ENCODE measurements at regions not wholly inside any gene's neighbourhood (a gene's known extent, or its start where the extent isn't known, plus 50 kb on each side); places are given as distances from the start of the nearest gene placed in this dataset.

DNA sequence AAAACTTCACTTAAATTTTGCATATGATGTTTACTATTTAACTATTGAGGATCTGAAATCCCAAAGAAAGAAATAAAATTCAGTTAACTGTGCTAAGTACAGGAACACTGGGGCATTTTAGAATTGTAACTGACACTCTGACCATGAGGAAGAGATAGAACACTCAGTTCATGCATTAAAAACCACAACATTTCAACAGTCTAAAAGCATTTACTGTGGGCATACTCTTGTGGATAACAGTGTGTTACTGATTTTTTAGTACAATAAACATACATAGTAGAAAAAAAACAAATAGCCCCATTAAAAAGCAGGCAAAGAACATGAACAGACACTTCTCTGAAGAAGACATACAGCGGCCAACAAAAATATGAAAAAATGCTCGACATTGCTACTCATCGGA is 1122.7 kb upstream of the PIK3C3 start:
- no peaks in the 10 kb centered on the region for H3K36me3 ChIP-seq (ENCODE audit: control insufficient read depth, insufficient read depth, low read length)
- TF ChIP-seq, protein P1, sequence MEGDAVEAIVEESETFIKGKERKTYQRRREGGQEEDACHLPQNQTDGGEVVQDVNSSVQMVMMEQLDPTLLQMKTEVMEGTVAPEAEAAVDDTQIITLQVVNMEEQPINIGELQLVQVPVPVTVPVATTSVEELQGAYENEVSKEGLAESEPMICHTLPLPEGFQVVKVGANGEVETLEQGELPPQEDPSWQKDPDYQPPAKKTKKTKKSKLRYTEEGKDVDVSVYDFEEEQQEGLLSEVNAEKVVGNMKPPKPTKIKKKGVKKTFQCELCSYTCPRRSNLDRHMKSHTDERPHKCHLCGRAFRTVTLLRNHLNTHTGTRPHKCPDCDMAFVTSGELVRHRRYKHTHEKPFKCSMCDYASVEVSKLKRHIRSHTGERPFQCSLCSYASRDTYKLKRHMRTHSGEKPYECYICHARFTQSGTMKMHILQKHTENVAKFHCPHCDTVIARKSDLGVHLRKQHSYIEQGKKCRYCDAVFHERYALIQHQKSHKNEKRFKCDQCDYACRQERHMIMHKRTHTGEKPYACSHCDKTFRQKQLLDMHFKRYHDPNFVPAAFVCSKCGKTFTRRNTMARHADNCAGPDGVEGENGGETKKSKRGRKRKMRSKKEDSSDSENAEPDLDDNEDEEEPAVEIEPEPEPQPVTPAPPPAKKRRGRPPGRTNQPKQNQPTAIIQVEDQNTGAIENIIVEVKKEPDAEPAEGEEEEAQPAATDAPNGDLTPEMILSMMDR (IDR thresholded peaks at IDR 0.05; ENCODE audit: insufficient read depth, low read length, poor library complexity, severe bottlenecking), result no peak
- no peaks in the 10 kb centered on the region for H3K27me3 ChIP-seq (replicated peaks; ENCODE audit: control insufficient read depth, insufficient read depth, low read length)
- no peak for DNase-seq (ENCODE audit: extremely low read depth, insufficient read length)
- no peak overlapping the region for H3K4me3 ChIP-seq (replicated peaks; ENCODE audit: low read depth, low read length)

DNA sequence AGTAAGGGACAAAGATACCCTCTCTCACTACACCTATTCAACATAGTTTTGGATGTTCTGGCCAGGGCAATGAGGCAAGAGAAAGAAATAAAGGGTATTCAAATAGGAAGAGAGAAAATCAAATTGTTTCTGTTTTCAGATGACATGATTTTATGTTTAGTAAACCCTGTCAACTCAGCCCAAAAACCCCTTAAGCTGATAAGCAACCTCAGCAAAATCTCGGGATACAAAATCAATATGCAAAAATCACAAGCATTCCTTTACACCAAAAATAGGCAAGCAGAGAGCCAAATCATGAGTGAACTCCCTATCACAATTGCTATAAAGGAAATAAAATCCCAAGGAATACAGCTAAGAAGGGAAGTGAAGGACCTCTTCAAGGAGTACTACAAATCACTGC is 1130.7 kb upstream of the PIK3C3 start:
- Histone ChIP-seq H3K36me3 (ENCODE audit: control insufficient read depth, insufficient read depth, low read length) (no peaks in the 10 kb centered on the region), H3K4me3 (replicated peaks; ENCODE audit: low read depth, low read length) (no peak overlapping the region), H3K27me3 (replicated peaks; ENCODE audit: control insufficient read depth, insufficient read depth, low read length) (no peaks in the 10 kb centered on the region)
- DNase-seq (ENCODE audit: extremely low read depth, insufficient read length), result no peak
- TF ChIP-seq, protein P1 (IDR thresholded peaks at IDR 0.05; ENCODE audit: insufficient read depth, low read length, poor library complexity, severe bottlenecking), result no peak

DNA sequence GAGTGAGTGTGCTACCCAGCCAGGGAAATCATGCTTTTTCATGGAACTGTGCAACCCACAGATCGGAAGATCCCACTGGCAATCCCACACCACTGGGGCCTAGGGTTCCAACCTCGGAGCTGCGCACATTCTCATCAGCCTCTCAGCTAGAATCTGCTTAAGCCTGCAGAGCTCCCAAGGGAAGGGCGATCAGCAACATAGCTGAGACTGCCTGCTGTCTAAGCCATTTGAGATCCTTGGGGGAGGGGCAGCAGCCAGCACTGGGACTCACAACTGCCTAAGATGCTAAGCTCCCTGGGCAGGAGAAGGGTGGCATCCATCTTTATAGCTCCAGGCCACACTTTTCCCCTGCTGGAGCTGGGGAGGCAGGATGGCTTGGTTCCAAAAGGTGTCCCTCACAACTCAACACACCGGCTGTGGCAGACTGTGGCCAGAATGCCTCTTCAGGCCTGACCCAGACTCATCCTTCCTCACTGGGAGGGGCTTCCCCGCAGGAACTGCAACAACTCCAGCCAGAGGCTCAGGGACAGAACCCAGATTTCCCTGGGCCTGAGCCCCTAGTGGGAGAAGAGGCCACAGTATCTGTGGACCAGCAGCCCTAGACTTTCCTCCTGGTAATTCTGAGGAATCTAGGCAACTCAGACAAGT is 1133.3 kb upstream of the PIK3C3 start:
- no peak for DNase-seq (ENCODE audit: extremely low read depth, insufficient read length)
- Histone ChIP-seq H3K36me3 (ENCODE audit: control insufficient read depth, insufficient read depth, low read length) (no peaks in the 10 kb centered on the region), H3K27me3 (replicated peaks; ENCODE audit: control insufficient read depth, insufficient read depth, low read length) (no peaks in the 10 kb centered on the region), H3K4me3 (replicated peaks; ENCODE audit: low read depth, low read length) (no peak overlapping the region)
- TF ChIP-seq, protein P1 (IDR thresholded peaks at IDR 0.05; ENCODE audit: insufficient read depth, low read length, poor library complexity, severe bottlenecking), result no peak

DNA sequence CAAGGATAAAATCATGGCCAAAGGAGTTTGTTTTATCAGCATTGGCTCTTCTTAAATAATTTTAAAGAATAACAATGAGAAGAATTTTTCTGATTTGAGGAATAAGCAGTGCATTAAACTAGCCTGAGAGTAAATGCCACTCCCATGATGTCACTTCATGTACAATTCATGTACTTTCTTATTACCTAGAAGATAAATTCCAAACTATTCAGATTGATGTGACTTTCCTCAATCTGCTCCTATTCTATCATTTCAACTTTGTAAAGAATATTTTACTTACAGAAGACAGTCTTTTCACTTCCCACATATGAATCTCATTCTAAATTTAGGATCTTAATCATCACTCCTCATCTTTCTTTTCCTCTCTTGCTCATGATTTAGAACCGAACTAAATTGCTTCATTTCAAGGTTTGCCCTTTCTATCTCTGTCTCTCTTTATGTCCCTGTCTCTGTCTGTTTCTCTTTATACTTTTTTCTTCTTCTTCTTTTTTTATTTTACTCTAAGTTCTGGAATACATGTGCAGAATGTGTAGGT is 1142.0 kb upstream of the PIK3C3 start:
- TF ChIP-seq, protein P1 (IDR thresholded peaks at IDR 0.05; ENCODE audit: insufficient read depth, low read length, poor library complexity, severe bottlenecking), result no peak
- Histone ChIP-seq H3K27me3 (replicated peaks; ENCODE audit: control insufficient read depth, insufficient read depth, low read length) (no peaks in the 10 kb centered on the region), H3K4me3 (replicated peaks; ENCODE audit: low read depth, low read length) (no peak overlapping the region), H3K36me3 (ENCODE audit: control insufficient read depth, insufficient read depth, low read length) (no peaks in the 10 kb centered on the region)
- DNase-seq (ENCODE audit: extremely low read depth, insufficient read length), result no peak

DNA sequence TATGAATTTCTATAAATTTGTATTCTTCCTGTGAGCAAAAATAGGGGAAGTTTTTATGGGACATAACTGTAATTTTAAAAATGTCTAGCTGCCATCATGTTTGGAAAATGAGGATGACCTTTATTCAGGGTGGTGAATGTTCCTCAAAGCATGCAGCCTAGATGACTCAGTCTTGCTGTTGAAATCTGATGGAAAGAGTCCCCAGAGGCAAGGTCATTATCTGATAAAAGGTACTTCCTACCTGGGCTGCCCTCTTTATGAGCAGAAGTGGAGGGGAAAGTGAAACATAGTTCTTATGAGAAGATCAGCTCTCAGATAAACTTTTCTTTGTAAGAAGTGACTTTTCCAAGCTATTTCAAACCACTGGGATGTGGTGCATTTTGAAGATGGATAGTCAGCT is 1144.7 kb upstream of the PIK3C3 start:
- TF ChIP-seq, protein P1 (IDR thresholded peaks at IDR 0.05; ENCODE audit: insufficient read depth, low read length, poor library complexity, severe bottlenecking), result no peak
- no peak for DNase-seq (ENCODE audit: extremely low read depth, insufficient read length)
- no peak overlapping the region for H3K4me3 ChIP-seq (replicated peaks; ENCODE audit: low read depth, low read length)

More for the DNA sequence above, 1144.7 kb upstream of the PIK3C3 start:
- no peaks in the 10 kb centered on the region for H3K36me3 ChIP-seq (ENCODE audit: control insufficient read depth, insufficient read depth, low read length)
- H3K27me3 ChIP-seq (replicated peaks; ENCODE audit: control insufficient read depth, insufficient read depth, low read length), result no peaks in the 10 kb centered on the region

Data from GM06990 (cell line).